ENCODE measurements at regions not wholly inside any gene's neighbourhood (a gene's known extent, or its start where the extent isn't known, plus 50 kb on each side); places are given as distances from the start of the nearest gene placed in this dataset.
"Not testable (repeated sequence)": the region's sequence is repeated elsewhere in the genome, so short reads cannot be mapped to it uniquely, and the experiment has no call there.

GRCh38 chr14:48096897-48097296 is 421.5 kb upstream of the MDGA2 start:
- H3K4me3 ChIP-seq (ENCODE audit: low read depth, low read length): no peak overlapping the region
- in situ Hi-C loops (cut with HindIII; ENCODE audit: low sequenced_read_pairs): no loop called here
- no peak for DNase-seq (ENCODE audit: low read depth)
- TF ChIP-seq CTCF (IDR thresholded peaks at IDR 0.05; ENCODE audit: low read depth, low read length, missing control alignments): no peak

GRCh38 chr14:48086516-48086915 is 411.1 kb upstream of the MDGA2 start:
- TF ChIP-seq CTCF (IDR thresholded peaks at IDR 0.05; ENCODE audit: low read depth, low read length, missing control alignments): no peak
- no peak overlapping the region for H3K4me3 ChIP-seq (ENCODE audit: low read depth, low read length)
- no peak for DNase-seq (ENCODE audit: low read depth)
- in situ Hi-C loops (cut with HindIII; ENCODE audit: low sequenced_read_pairs): no loop called here

- in situ Hi-C loops (cut with HindIII; ENCODE audit: low sequenced_read_pairs): no loop called here
- DNase-seq (ENCODE audit: low read depth): no peak
- no peak for TF ChIP-seq CTCF (IDR thresholded peaks at IDR 0.05; ENCODE audit: low read depth, low read length, missing control alignments)
- no peak overlapping the region for H3K4me3 ChIP-seq (ENCODE audit: low read depth, low read length)
These were observed 400.1 kb upstream of the MDGA2 start for GRCh38 chr14:48075487-48075886.

- DNase-seq (ENCODE audit: low read depth): no peak
- no peak for TF ChIP-seq CTCF (IDR thresholded peaks at IDR 0.05; ENCODE audit: low read depth, low read length, missing control alignments)
- H3K4me3 ChIP-seq (ENCODE audit: low read depth, low read length): no peak overlapping the region
- in situ Hi-C loops (cut with HindIII; ENCODE audit: low sequenced_read_pairs): no loop called here
These were observed 377.6 kb upstream of the MDGA2 start for GRCh38 chr14:48052973-48053372.

GRCh38 chr14:48035836-48036235 is 360.4 kb upstream of the MDGA2 start:
- no peak for TF ChIP-seq CTCF (IDR thresholded peaks at IDR 0.05; ENCODE audit: low read depth, low read length, missing control alignments)
- in situ Hi-C loops (cut with HindIII; ENCODE audit: low sequenced_read_pairs): no loop called here
- no peak overlapping the region for H3K4me3 ChIP-seq (ENCODE audit: low read depth, low read length)
- DNase-seq (ENCODE audit: low read depth): no peak

GRCh38 chr14:48027115-48027514 is 351.7 kb upstream of the MDGA2 start:
- in situ Hi-C loops (cut with HindIII; ENCODE audit: low sequenced_read_pairs): no loop called here
- DNase-seq (ENCODE audit: low read depth): no peak
- TF ChIP-seq CTCF (IDR thresholded peaks at IDR 0.05; ENCODE audit: low read depth, low read length, missing control alignments): no peak
- H3K4me3 ChIP-seq (ENCODE audit: low read depth, low read length): no peak overlapping the region

- no peak for TF ChIP-seq CTCF (IDR thresholded peaks at IDR 0.05; ENCODE audit: low read depth, low read length, missing control alignments)
- in situ Hi-C loops (cut with HindIII; ENCODE audit: low sequenced_read_pairs): no loop called here
- DNase-seq (ENCODE audit: low read depth): no peak
- H3K4me3 ChIP-seq (ENCODE audit: low read depth, low read length): no peak overlapping the region
These were observed 348.5 kb upstream of the MDGA2 start for GRCh38 chr14:48023881-48024280.

GRCh38 chr14:48011484-48011883 is 336.1 kb upstream of the MDGA2 start:
- H3K4me3 ChIP-seq (ENCODE audit: low read depth, low read length); in situ Hi-C loops (cut with HindIII; ENCODE audit: low sequenced_read_pairs); DNase-seq (ENCODE audit: low read depth): not testable (repeated sequence)

Measured in astrocyte of the cerebellum (primary cell).